Fibroblast of peridontal ligament (primary cell): ENCODE measurements at regions not wholly inside any gene's neighbourhood (a gene's known extent, or its start where the extent isn't known, plus 50 kb on each side); places are given as distances from the start of the nearest gene placed in this dataset.
"Not testable (repeated sequence)": the region's sequence is repeated elsewhere in the genome, so short reads cannot be mapped to it uniquely, and the experiment has no call there.

Experiments
- DNase-seq: peaks from one replicate; pipeline ENCODE4 v3.0.0-alpha.2; 2010; ENCODE audit errors: extremely low read depth

- no peak for DNase-seq
Observed at GRCh38 chr19:20482721-20483120, 82.9 kb downstream of the ZNF737 start.

GRCh38 chr19:20481736-20482135 lies 83.8 kb downstream of the ZNF737 start:
- no peak for DNase-seq

GRCh38 chr19:20479483-20479882 lies 86.1 kb downstream of the ZNF737 start:
- DNase-seq = no peak

- DNase-seq = no peak
Observed at GRCh38 chr19:20478936-20479335, 86.6 kb downstream of the ZNF737 start.

GRCh38 chr19:20472854-20473253 lies 92.7 kb downstream of the ZNF737 start:
- DNase-seq = no peak

- no peak for DNase-seq
Observed at GRCh38 chr19:20471431-20471830, 94.2 kb downstream of the ZNF737 start.

GRCh38 chr19:20470345-20471135 lies 95.0 kb downstream of the ZNF737 start:
- DNase-seq = no peak

GRCh38 chr19:20466638-20466990 lies 99.0 kb downstream of the ZNF737 start:
- DNase-seq = not testable (repeated sequence)

- not testable (repeated sequence) for DNase-seq
Observed at GRCh38 chr19:20465922-20466637, 99.5 kb downstream of the ZNF737 start.

GRCh38 chr19:20453425-20453935 lies 112.1 kb downstream of the ZNF737 start:
- no peak for DNase-seq

GRCh38 chr19:20444202-20444885 lies 121.2 kb downstream of the ZNF737 start:
- no peak for DNase-seq

GRCh38 chr19:20432266-20432842 lies 133.2 kb downstream of the ZNF737 start:
- DNase-seq = not testable (repeated sequence)

GRCh38 chr19:20431826-20432225 lies 133.8 kb downstream of the ZNF737 start:
- DNase-seq = no peak

GRCh38 chr19:20423381-20424197 lies 142.0 kb downstream of the ZNF737 start:
- peak; percentile 77 for DNase-seq

- DNase-seq = peak; percentile 15
Observed at GRCh38 chr19:20422216-20423205, 143.1 kb downstream of the ZNF737 start.

GRCh38 chr19:20416661-20417060 lies 148.9 kb downstream of the ZNF737 start:
- no peak for DNase-seq

- no peak for DNase-seq
Observed at GRCh38 chr19:20414120-20414519, 151.5 kb downstream of the ZNF737 start.

- DNase-seq = no peak
Observed at GRCh38 chr19:20413705-20414104, 151.9 kb downstream of the ZNF737 start.

GRCh38 chr19:20412846-20413245 lies 152.7 kb downstream of the ZNF737 start:
- no peak for DNase-seq

GRCh38 chr19:20397292-20397691 lies 168.3 kb downstream of the ZNF737 start:
- no peak for DNase-seq
